RWPE2 (cell line): ENCODE measurements at regions not wholly inside any gene's neighbourhood (a gene's known extent, or its start where the extent isn't known, plus 50 kb on each side); places are given as distances from the start of the nearest gene placed in this dataset.

ENCODE experiments used
- ATAC-seq: fragments of 200-7000 bp; cut with Tn5 transposase; 3 replicates; pipeline ENCODE4 v1.9.1; 2021; ENCODE audit warnings: low read depth
- DNase-seq: peaks from one replicate; pipeline ENCODE4 v3.0.0-alpha.2; 2020; ENCODE audit warnings: low spot score
- H3K27ac ChIP-seq: fragments of 450-650 bp; 2 replicates; pipeline ENCODE4 v1.5.1; 2017; ENCODE audit warnings: mild to moderate bottlenecking; ENCODE audit not compliant: poor library complexity, severe bottlenecking
- H3K27me3 ChIP-seq: fragments of 250-450 bp; sonication (Bioruptor Pico); 2 replicates; pipeline ENCODE4 v1.5.1; 2021; ENCODE audit warnings: mild to moderate bottlenecking, moderate library complexity; ENCODE audit not compliant: insufficient read depth, poor library complexity, severe bottlenecking
- H3K36me3 ChIP-seq: fragments of 250-450 bp; sonication (Bioruptor Pico); 2 replicates; pipeline ENCODE4 v1.5.1; 2020; ENCODE audit warnings: low read depth, mild to moderate bottlenecking, moderate library complexity
- H3K4me1 ChIP-seq: fragments of 250-450 bp; sonication (Bioruptor Pico); 2 replicates; pipeline ENCODE4 v1.5.1; 2021; ENCODE audit warnings: mild to moderate bottlenecking, moderate library complexity; ENCODE audit not compliant: insufficient read depth, poor library complexity, severe bottlenecking
- H3K4me3 ChIP-seq: fragments of 250-450 bp; sonication (Bioruptor Pico); 2 replicates; pipeline ENCODE4 v1.5.1; 2021; ENCODE audit warnings: mild to moderate bottlenecking, moderate library complexity; ENCODE audit not compliant: severe bottlenecking
- H3K9me3 ChIP-seq: fragments of 250-450 bp; sonication (Bioruptor Pico); 2 replicates; pipeline ENCODE4 v1.5.1; 2021; ENCODE audit warnings: mild to moderate bottlenecking, moderate library complexity; ENCODE audit not compliant: severe bottlenecking
- TF ChIP-seq, protein P1 (sequence below): fragments of 450-650 bp; IDR thresholded peaks from one replicate; pipeline ENCODE4 v1.5.1; 2017; ENCODE audit warnings: mild to moderate bottlenecking, moderate library complexity; ENCODE audit not compliant: poor library complexity, severe bottlenecking

GRCh38 chr7:145488816-145489215, 627.8 kb upstream of the CNTNAP2 start:
- H3K27me3 ChIP-seq = no peaks in the 10 kb centered on the region
- H3K36me3 ChIP-seq = no peaks in the 10 kb centered on the region
- TF ChIP-seq, protein P1, sequence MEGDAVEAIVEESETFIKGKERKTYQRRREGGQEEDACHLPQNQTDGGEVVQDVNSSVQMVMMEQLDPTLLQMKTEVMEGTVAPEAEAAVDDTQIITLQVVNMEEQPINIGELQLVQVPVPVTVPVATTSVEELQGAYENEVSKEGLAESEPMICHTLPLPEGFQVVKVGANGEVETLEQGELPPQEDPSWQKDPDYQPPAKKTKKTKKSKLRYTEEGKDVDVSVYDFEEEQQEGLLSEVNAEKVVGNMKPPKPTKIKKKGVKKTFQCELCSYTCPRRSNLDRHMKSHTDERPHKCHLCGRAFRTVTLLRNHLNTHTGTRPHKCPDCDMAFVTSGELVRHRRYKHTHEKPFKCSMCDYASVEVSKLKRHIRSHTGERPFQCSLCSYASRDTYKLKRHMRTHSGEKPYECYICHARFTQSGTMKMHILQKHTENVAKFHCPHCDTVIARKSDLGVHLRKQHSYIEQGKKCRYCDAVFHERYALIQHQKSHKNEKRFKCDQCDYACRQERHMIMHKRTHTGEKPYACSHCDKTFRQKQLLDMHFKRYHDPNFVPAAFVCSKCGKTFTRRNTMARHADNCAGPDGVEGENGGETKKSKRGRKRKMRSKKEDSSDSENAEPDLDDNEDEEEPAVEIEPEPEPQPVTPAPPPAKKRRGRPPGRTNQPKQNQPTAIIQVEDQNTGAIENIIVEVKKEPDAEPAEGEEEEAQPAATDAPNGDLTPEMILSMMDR = no peak
- ATAC-seq = no peak
- H3K27ac ChIP-seq = no peak overlapping the region
- H3K4me1 ChIP-seq = no peaks in the 10 kb centered on the region
- no peak overlapping the region for H3K4me3 ChIP-seq
- DNase-seq = no peak
- H3K9me3 ChIP-seq = no peaks in the 10 kb centered on the region

GRCh38 chr7:145481985-145482384, 634.6 kb upstream of the CNTNAP2 start:
- H3K4me1 ChIP-seq = no peaks in the 10 kb centered on the region
- no peaks in the 10 kb centered on the region for H3K36me3 ChIP-seq
- no peak overlapping the region for H3K4me3 ChIP-seq
- H3K27me3 ChIP-seq = no peaks in the 10 kb centered on the region
- DNase-seq (no peak), ATAC-seq (no peak)
- H3K27ac ChIP-seq = no peak overlapping the region
- TF ChIP-seq, protein P1 = no peak
- H3K9me3 ChIP-seq = no peaks in the 10 kb centered on the region

DNA sequence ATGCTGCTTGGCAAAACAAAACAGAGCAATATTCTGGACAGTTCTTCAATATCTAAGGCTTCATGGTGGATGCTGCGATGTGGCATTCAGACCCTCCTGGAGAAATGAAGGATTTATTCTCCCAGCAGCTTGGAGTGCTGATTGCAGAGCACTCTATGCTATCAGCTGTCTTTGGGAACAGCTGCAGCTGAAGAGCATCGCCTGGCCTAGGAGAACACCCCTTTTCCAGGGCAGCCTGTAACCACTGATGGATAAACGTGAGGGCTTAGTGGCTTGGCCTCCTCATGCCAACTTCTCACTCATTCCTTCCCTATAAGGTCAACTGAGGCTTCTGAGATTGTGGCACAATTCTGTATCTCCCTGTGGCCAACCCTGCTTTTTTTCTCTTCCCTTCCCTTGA, 638.1 kb upstream of the CNTNAP2 start:
- no peak overlapping the region for H3K4me3 ChIP-seq
- no peaks in the 10 kb centered on the region for H3K36me3 ChIP-seq
- no peaks in the 10 kb centered on the region for H3K4me1 ChIP-seq
- H3K27me3 ChIP-seq = no peaks in the 10 kb centered on the region
- no peak for ATAC-seq
- no peaks in the 10 kb centered on the region for H3K9me3 ChIP-seq
- no peak for DNase-seq
- TF ChIP-seq, protein P1 = no peak
- no peak overlapping the region for H3K27ac ChIP-seq

DNA sequence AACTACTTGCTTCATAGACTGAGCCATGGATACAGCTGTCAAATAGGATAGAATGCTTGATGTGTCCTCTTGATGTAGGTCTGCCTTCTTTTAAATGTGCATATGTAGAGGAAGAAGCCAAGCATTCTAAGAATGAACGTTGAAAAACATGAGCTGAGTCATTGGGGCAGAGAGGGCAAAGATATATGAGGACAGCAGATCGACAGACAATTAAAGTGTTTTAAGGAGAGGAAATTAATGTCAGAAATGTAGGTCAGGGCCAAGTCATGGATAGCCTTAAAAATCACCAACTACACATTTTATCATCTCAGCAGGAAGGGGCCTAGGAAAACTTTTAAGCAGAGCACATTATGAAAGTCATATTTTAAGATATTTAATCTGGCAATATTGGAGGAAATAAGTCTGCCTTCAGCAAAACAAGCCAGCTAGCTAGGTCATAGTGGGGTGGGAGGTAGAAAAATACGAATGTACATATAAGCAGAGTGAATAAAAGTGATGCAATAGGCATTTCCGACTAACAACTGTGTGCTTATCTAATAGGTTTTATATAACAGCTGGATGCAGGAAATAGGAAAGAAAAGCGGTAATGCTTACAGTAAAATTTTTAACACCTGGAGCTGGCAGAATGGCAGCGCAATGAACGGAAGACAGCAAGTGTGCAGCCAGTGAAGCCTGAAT, 638.3 kb upstream of the TPK1 start:
- H3K4me1 ChIP-seq = no peaks in the 10 kb centered on the region
- no peak overlapping the region for H3K27ac ChIP-seq
- H3K27me3 ChIP-seq = peaks cover 3% of the 10 kb centered on the region
- no peaks in the 10 kb centered on the region for H3K36me3 ChIP-seq
- TF ChIP-seq, protein P1 = no peak
- DNase-seq (no peak), ATAC-seq (no peak)
- no peaks in the 10 kb centered on the region for H3K9me3 ChIP-seq
- no peak overlapping the region for H3K4me3 ChIP-seq

- Histone ChIP-seq H3K4me3 (no peak overlapping the region), H3K4me1 (no peaks in the 10 kb centered on the region), H3K27me3 (peaks cover 3% of the 10 kb centered on the region), H3K9me3 (no peaks in the 10 kb centered on the region), H3K27ac (no peak overlapping the region), H3K36me3 (no peaks in the 10 kb centered on the region)
- TF ChIP-seq, protein P1 = no peak
- DNase-seq (no peak), ATAC-seq (no peak)
Measured at GRCh38 chr7:145471883-145472282, 636.0 kb upstream of the TPK1 start.
